ENCODE measurements at regions not wholly inside any gene's neighbourhood (a gene's known extent, or its start where the extent isn't known, plus 50 kb on each side); places are given as distances from the start of the nearest gene placed in this dataset.

- Histone ChIP-seq H3K27me3 (replicated peaks in 2 of 5; ENCODE audit: control insufficient read depth in 4 of 5, insufficient read depth in 5 of 5, low read length in 4 of 5) (no peaks in the 10 kb centered on the region), H3K36me3 (ENCODE audit: control insufficient read depth in 4 of 4, insufficient read depth in 4 of 4, low read length in 3 of 4) (no peaks in the 10 kb centered on the region), H3K4me1 (ENCODE audit: control extremely low read depth in 1 of 4, control insufficient read depth in 4 of 4, insufficient read depth in 4 of 4, low read length in 3 of 4) (no peaks in the 10 kb centered on the region), H3K4me3 (ENCODE audit: control insufficient read depth in 1 of 7, extremely low read depth in 1 of 7, insufficient read depth in 4 of 7, low read depth in 2 of 7, low read length in 6 of 7) (no peak overlapping the region), H3K27ac (ENCODE audit: insufficient read depth in 1 of 2, low read depth in 1 of 2, low read length in 2 of 2, poor library complexity in 1 of 2, severe bottlenecking in 2 of 2) (no peak overlapping the region), H3K9me3 (ENCODE audit: control extremely low read depth in 1 of 5, control insufficient read depth in 4 of 5, insufficient read depth in 2 of 5, low read depth in 1 of 5, low read length in 4 of 5) (no peaks in the 10 kb centered on the region)
- ChIA-PET CTCF (interaction anchor here (0.6 kb wide), 1 partner anchor 401 kb away, joined by 3 read pairs; no protein-coding TSS in a partner anchor), POLR2A (no interaction called here)
- 100% methylated on average over 2 of the region's 3 CpGs for WGBS (ENCODE audit: insufficient coverage)
- no peak for DNase-seq
Measured at GRCh38 chr7:79719216-79719615, 265.7 kb upstream of the MAGI2 start.

- no peak for DNase-seq
Measured at GRCh38 chr7:79716329-79716728, 262.9 kb upstream of the MAGI2 start.

GRCh38 chr7:79714081-79714480 lies 260.6 kb upstream of the MAGI2 start:
- H3K36me3 ChIP-seq (ENCODE audit: control insufficient read depth in 4 of 4, insufficient read depth in 4 of 4, low read length in 3 of 4) = no peaks in the 10 kb centered on the region
- no CpG with 5 or more reads among the region's 2 CpGs for WGBS (ENCODE audit: insufficient coverage)
- H3K27ac ChIP-seq (ENCODE audit: insufficient read depth in 1 of 2, low read depth in 1 of 2, low read length in 2 of 2, poor library complexity in 1 of 2, severe bottlenecking in 2 of 2) = no peak overlapping the region
- H3K4me1 ChIP-seq (ENCODE audit: control extremely low read depth in 1 of 4, control insufficient read depth in 4 of 4, insufficient read depth in 4 of 4, low read length in 3 of 4) = no peaks in the 10 kb centered on the region
- no peaks in the 10 kb centered on the region for H3K9me3 ChIP-seq (ENCODE audit: control extremely low read depth in 1 of 5, control insufficient read depth in 4 of 5, insufficient read depth in 2 of 5, low read depth in 1 of 5, low read length in 4 of 5)
- DNase-seq = no peak
- ChIA-PET CTCF (no interaction called here), POLR2A (no interaction called here)
- no peak overlapping the region for H3K4me3 ChIP-seq (ENCODE audit: control insufficient read depth in 1 of 7, extremely low read depth in 1 of 7, insufficient read depth in 4 of 7, low read depth in 2 of 7, low read length in 6 of 7)
- H3K27me3 ChIP-seq (replicated peaks in 2 of 5; ENCODE audit: control insufficient read depth in 4 of 5, insufficient read depth in 5 of 5, low read length in 4 of 5) = no peaks in the 10 kb centered on the region

More at GRCh38 chr7:79716329-79716728, 262.9 kb upstream of the MAGI2 start:
- Histone ChIP-seq H3K27me3 (replicated peaks in 2 of 5; ENCODE audit: control insufficient read depth in 4 of 5, insufficient read depth in 5 of 5, low read length in 4 of 5) (no peaks in the 10 kb centered on the region), H3K9me3 (ENCODE audit: control extremely low read depth in 1 of 5, control insufficient read depth in 4 of 5, insufficient read depth in 2 of 5, low read depth in 1 of 5, low read length in 4 of 5) (no peaks in the 10 kb centered on the region), H3K36me3 (ENCODE audit: control insufficient read depth in 4 of 4, insufficient read depth in 4 of 4, low read length in 3 of 4) (no peaks in the 10 kb centered on the region), H3K27ac (ENCODE audit: insufficient read depth in 1 of 2, low read depth in 1 of 2, low read length in 2 of 2, poor library complexity in 1 of 2, severe bottlenecking in 2 of 2) (no peak overlapping the region), H3K4me3 (ENCODE audit: control insufficient read depth in 1 of 7, extremely low read depth in 1 of 7, insufficient read depth in 4 of 7, low read depth in 2 of 7, low read length in 6 of 7) (no peak overlapping the region), H3K4me1 (ENCODE audit: control extremely low read depth in 1 of 4, control insufficient read depth in 4 of 4, insufficient read depth in 4 of 4, low read length in 3 of 4) (no peaks in the 10 kb centered on the region)
- WGBS (ENCODE audit: insufficient coverage) = no CpG with 5 or more reads among the region's 2 CpGs
- POLR2A ChIA-PET = no interaction called here
- CTCF ChIA-PET = no interaction called here

DNA sequence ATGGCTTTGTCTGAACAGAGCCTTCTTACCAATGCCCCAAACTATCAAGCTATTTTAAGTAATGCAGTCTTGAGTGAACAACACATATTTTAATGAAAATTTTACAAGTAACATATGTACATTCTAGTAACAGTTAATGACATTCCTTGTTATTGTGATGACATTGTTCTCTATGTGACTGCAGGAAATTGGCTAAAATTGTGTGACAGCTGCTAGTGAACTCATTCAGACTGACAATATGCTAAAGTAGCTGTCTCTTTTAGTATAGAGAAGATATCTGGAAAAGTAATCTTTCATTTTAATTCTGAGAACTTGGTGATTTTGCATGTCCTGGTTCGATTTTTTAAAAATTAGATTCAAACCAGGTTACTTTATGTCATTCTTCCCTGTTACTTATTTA lies 259.8 kb upstream of the MAGI2 start:
- no peaks in the 10 kb centered on the region for H3K4me1 ChIP-seq (ENCODE audit: control extremely low read depth in 1 of 4, control insufficient read depth in 4 of 4, insufficient read depth in 4 of 4, low read length in 3 of 4)
- H3K27me3 ChIP-seq (replicated peaks in 2 of 5; ENCODE audit: control insufficient read depth in 4 of 5, insufficient read depth in 5 of 5, low read length in 4 of 5) = no peaks in the 10 kb centered on the region
- H3K4me3 ChIP-seq (ENCODE audit: control insufficient read depth in 1 of 7, extremely low read depth in 1 of 7, insufficient read depth in 4 of 7, low read depth in 2 of 7, low read length in 6 of 7) = no peak overlapping the region
- H3K27ac ChIP-seq (ENCODE audit: insufficient read depth in 1 of 2, low read depth in 1 of 2, low read length in 2 of 2, poor library complexity in 1 of 2, severe bottlenecking in 2 of 2) = no peak overlapping the region
- no peaks in the 10 kb centered on the region for H3K36me3 ChIP-seq (ENCODE audit: control insufficient read depth in 4 of 4, insufficient read depth in 4 of 4, low read length in 3 of 4)
- POLR2A ChIA-PET = no interaction called here
- WGBS (ENCODE audit: insufficient coverage) = no CpG with 5 or more reads among the region's 1 CpG
- DNase-seq = no peak
- H3K9me3 ChIP-seq (ENCODE audit: control extremely low read depth in 1 of 5, control insufficient read depth in 4 of 5, insufficient read depth in 2 of 5, low read depth in 1 of 5, low read length in 4 of 5) = no peaks in the 10 kb centered on the region
- CTCF ChIA-PET = no interaction called here

DNA sequence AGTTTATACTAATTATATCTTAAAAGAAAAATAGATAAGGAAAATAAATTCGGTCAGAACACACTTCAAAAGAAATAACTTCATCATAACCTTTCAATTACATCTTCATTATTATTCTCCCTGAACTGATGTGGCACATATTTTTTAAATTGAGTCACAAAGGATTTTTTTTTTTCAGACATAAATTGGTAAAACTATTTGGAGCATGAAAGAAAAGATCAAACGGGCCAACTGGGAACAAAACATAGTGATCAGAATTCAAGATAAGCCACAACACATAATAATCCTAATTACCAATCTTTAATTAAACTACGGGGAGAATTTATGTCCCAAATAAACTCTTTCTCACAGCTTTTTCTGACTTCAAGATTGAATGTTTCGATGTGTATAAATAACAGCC lies 258.2 kb upstream of the MAGI2 start:
- ChIA-PET POLR2A (no interaction called here), CTCF (no interaction called here)
- WGBS (ENCODE audit: insufficient coverage) = no CpG with 5 or more reads among the region's 4 CpGs
- H3K36me3 ChIP-seq (ENCODE audit: control insufficient read depth in 4 of 4, insufficient read depth in 4 of 4, low read length in 3 of 4) = no peaks in the 10 kb centered on the region
- H3K9me3 ChIP-seq (ENCODE audit: control extremely low read depth in 1 of 5, control insufficient read depth in 4 of 5, insufficient read depth in 2 of 5, low read depth in 1 of 5, low read length in 4 of 5) = no peaks in the 10 kb centered on the region
- no peaks in the 10 kb centered on the region for H3K27me3 ChIP-seq (replicated peaks in 2 of 5; ENCODE audit: control insufficient read depth in 4 of 5, insufficient read depth in 5 of 5, low read length in 4 of 5)
- H3K4me3 ChIP-seq (ENCODE audit: control insufficient read depth in 1 of 7, extremely low read depth in 1 of 7, insufficient read depth in 4 of 7, low read depth in 2 of 7, low read length in 6 of 7) = no peak overlapping the region
- no peak for DNase-seq
- H3K27ac ChIP-seq (ENCODE audit: insufficient read depth in 1 of 2, low read depth in 1 of 2, low read length in 2 of 2, poor library complexity in 1 of 2, severe bottlenecking in 2 of 2) = no peak overlapping the region
- no peaks in the 10 kb centered on the region for H3K4me1 ChIP-seq (ENCODE audit: control extremely low read depth in 1 of 4, control insufficient read depth in 4 of 4, insufficient read depth in 4 of 4, low read length in 3 of 4)

DNA sequence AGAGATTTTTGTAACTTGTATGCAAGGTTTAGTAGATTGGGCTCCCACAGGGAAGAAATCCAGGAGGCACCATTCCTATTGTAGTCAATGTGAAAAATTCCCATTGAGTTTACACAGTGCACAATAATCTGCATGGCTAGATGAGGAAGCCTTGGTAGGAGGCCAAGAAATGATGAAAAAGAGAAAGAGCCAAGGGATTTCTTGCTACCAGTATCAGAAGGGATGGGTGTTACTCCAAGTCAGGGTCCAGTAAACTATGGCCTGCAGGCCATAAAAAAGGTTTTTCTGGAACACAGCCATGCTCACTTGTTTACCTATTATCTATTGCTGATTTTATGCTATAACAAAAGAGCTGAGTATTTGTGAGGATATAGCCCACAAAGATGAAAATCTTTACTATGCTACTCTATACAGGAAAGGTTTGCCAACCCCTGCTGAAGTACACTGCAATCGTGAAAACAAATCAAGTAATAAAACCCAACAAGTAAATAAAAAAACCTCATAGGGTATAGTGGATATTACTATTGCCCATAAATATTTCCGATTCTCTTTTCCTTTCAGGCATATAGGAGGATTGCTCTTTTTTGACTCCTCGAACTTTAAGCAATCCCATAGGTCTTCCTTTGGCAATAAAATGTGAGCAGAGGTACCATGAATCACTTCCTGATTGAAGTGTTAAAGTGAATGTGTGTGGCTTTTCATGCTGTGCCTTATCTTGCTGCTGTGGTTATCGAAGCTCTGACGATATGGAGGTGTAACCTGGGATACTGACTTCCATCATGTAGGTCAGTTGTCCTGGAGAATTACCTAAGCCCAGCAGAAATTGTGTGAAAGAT lies 256.3 kb upstream of the MAGI2 start:
- CTCF ChIA-PET = no interaction called here
- no peak overlapping the region for H3K27ac ChIP-seq (ENCODE audit: insufficient read depth in 1 of 2, low read depth in 1 of 2, low read length in 2 of 2, poor library complexity in 1 of 2, severe bottlenecking in 2 of 2)
- H3K36me3 ChIP-seq (ENCODE audit: control insufficient read depth in 4 of 4, insufficient read depth in 4 of 4, low read length in 3 of 4) = no peaks in the 10 kb centered on the region
- WGBS (ENCODE audit: insufficient coverage) = no CpG with 5 or more reads among the region's 5 CpGs
- no peaks in the 10 kb centered on the region for H3K9me3 ChIP-seq (ENCODE audit: control extremely low read depth in 1 of 5, control insufficient read depth in 4 of 5, insufficient read depth in 2 of 5, low read depth in 1 of 5, low read length in 4 of 5)
- no peaks in the 10 kb centered on the region for H3K4me1 ChIP-seq (ENCODE audit: control extremely low read depth in 1 of 4, control insufficient read depth in 4 of 4, insufficient read depth in 4 of 4, low read length in 3 of 4)
- POLR2A ChIA-PET = no interaction called here
- no peaks in the 10 kb centered on the region for H3K27me3 ChIP-seq (replicated peaks in 2 of 5; ENCODE audit: control insufficient read depth in 4 of 5, insufficient read depth in 5 of 5, low read length in 4 of 5)
- DNase-seq = no peak
- H3K4me3 ChIP-seq (ENCODE audit: control insufficient read depth in 1 of 7, extremely low read depth in 1 of 7, insufficient read depth in 4 of 7, low read depth in 2 of 7, low read length in 6 of 7) = no peak overlapping the region

- Histone ChIP-seq H3K36me3 (ENCODE audit: control insufficient read depth in 4 of 4, insufficient read depth in 4 of 4, low read length in 3 of 4) (no peaks in the 10 kb centered on the region), H3K4me3 (ENCODE audit: control insufficient read depth in 1 of 7, extremely low read depth in 1 of 7, insufficient read depth in 4 of 7, low read depth in 2 of 7, low read length in 6 of 7) (no peak overlapping the region), H3K9me3 (ENCODE audit: control extremely low read depth in 1 of 5, control insufficient read depth in 4 of 5, insufficient read depth in 2 of 5, low read depth in 1 of 5, low read length in 4 of 5) (no peaks in the 10 kb centered on the region), H3K27me3 (replicated peaks in 2 of 5; ENCODE audit: control insufficient read depth in 4 of 5, insufficient read depth in 5 of 5, low read length in 4 of 5) (no peaks in the 10 kb centered on the region), H3K4me1 (ENCODE audit: control extremely low read depth in 1 of 4, control insufficient read depth in 4 of 4, insufficient read depth in 4 of 4, low read length in 3 of 4) (no peaks in the 10 kb centered on the region), H3K27ac (ENCODE audit: insufficient read depth in 1 of 2, low read depth in 1 of 2, low read length in 2 of 2, poor library complexity in 1 of 2, severe bottlenecking in 2 of 2) (no peak overlapping the region)
- ChIA-PET POLR2A (no interaction called here), CTCF (no interaction called here)
- DNase-seq = no peak
- WGBS (ENCODE audit: insufficient coverage) = 80% methylated on average over 1 of the region's 1 CpG
Measured at GRCh38 chr7:79702116-79702515, 248.6 kb upstream of the MAGI2 start.

Measured in common myeloid progenitor, CD34-positive (primary cell).